HG03442 (cell line): ENCODE measurements at regions not wholly inside any gene's neighbourhood (a gene's known extent, or its start where the extent isn't known, plus 50 kb on each side); places are given as distances from the start of the nearest gene placed in this dataset.
"Not testable (repeated sequence)": the region's sequence is repeated elsewhere in the genome, so short reads cannot be mapped to it uniquely, and the experiment has no call there.

Source experiments
- ATAC-seq: cut with Tn5 transposase; IDR thresholded peaks from one replicate; pipeline ENCODE4 v1.9.1; 2021; ENCODE audit warnings: mild to moderate bottlenecking, moderate library complexity; ENCODE audit not compliant: unreplicated experiment

- no peak for ATAC-seq
These were observed 380.6 kb downstream of the ARL4A start for GRCh38 chr7:13068032-13068431.

GRCh38 chr7:13069841-13070240 lies 382.4 kb downstream of the ARL4A start:
- ATAC-seq, result no peak

GRCh38 chr7:13072014-13072413 lies 384.6 kb downstream of the ARL4A start:
- ATAC-seq, result no peak

- ATAC-seq, result no peak
These were observed 390.0 kb downstream of the ARL4A start for GRCh38 chr7:13077466-13077865.

DNA sequence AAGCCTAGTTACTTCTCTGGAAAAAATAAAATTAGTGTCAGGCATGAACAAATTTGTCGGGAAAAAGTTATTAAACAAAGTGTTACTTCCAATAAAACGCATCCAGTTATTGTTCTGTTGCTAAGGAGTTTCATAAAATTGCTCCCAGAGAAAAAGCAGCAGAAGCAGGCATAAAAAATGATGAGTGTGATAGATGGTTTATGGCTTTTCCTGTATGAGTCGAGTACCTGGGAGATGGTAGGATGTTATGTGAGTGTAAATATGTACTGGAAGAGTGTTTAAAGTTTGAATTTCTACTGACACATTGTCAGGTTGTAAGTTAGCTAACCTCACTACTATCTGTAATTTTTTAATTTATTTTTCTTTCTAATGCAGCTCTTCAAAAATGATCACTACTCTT lies 390.7 kb downstream of the ARL4A start:
- ATAC-seq, result no peak

GRCh38 chr7:13090959-13091358 lies 403.5 kb downstream of the ARL4A start:
- no peak for ATAC-seq

GRCh38 chr7:13091974-13092707 lies 404.7 kb downstream of the ARL4A start:
- ATAC-seq, result no peak

- no peak for ATAC-seq
These were observed 405.2 kb downstream of the ARL4A start for GRCh38 chr7:13092708-13093005.

- no peak for ATAC-seq
These were observed 405.7 kb downstream of the ARL4A start for GRCh38 chr7:13093160-13093559.

GRCh38 chr7:13097499-13097898 lies 410.1 kb downstream of the ARL4A start:
- no peak for ATAC-seq

- ATAC-seq, result no peak
These were observed 410.7 kb downstream of the ARL4A start for GRCh38 chr7:13098161-13098560.

DNA sequence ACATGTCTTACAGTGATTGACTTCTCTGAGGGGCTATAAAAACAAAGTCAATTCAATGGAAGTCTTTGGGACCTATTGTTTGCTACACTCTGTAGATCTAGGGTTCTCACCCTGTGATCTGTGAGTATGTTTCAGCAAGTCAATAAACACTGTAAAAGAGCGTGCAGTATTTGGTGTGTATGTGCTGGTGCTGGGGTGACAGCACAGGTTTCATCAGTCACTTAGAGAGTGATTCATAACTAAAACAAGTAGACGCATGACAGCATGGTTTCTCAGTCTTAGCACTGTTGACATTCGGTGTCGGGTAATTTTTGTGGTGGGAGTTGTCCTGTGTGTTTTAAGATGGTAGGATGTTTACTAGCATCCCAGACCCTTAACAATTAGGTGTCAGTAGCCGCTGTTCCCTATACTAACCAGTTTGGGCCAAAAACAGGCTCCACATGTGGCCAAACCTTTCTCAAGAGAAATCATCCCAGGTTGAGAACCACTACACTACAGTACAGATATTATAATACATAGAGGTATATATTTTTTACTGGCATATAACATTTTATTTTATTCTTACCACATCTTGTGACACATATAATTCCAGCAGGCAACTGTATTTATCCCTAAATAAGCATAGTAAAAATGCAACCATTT lies 411.8 kb downstream of the ARL4A start:
- ATAC-seq, result peak; percentile 92

- ATAC-seq, result no peak
These were observed 416.7 kb downstream of the ARL4A start for GRCh38 chr7:13104128-13104527.

- ATAC-seq, result no peak
These were observed 417.8 kb downstream of the ARL4A start for GRCh38 chr7:13105209-13105608.

DNA sequence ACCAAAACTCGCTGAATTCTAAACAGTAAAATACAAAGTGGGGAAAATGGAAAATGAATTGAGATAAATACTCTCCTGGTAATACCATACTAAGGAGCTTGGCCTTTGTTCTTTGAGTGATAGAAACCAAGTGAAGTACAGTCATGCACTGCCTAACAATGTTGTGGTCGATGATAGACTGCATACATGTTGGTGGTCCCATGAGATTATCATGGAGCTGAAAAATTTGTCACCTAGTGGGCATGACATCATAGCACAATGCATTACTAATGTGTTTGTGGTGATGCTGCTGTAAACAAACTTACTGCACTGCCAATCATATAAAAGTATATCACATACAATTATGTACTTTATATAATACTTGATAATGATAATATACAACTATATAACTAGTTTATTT lies 419.1 kb downstream of the ARL4A start:
- ATAC-seq, result no peak

GRCh38 chr7:13107291-13107690 lies 419.9 kb downstream of the ARL4A start:
- ATAC-seq, result no peak

- ATAC-seq, result no peak
These were observed 420.6 kb downstream of the ARL4A start for GRCh38 chr7:13108061-13108460.

GRCh38 chr7:13109201-13109600 lies 421.8 kb downstream of the ARL4A start:
- ATAC-seq, result no peak

DNA sequence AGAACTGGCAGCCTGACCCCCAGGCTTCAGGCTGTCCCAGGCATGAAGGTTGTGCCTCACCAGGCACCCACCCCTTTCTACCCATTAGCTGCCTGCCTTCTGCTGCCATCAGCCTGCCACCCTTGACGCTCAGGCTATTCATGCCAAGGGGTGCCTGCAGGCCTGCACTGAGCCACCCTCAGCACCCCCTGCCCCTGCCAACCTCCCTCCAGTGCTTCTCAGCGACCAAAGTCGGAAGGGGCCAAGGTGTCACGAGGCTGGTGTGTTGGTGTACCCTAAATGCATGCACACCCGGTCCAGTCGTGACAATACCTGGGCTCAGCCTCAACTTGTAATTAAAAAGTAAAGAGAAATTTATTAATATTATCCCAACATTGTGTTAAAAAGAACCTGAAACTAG lies 422.7 kb downstream of the ARL4A start:
- ATAC-seq, result no peak

- ATAC-seq, result no peak
These were observed 423.8 kb downstream of the ARL4A start for GRCh38 chr7:13111230-13111629.

- ATAC-seq, result not testable (repeated sequence)
These were observed 426.8 kb downstream of the ARL4A start for GRCh38 chr7:13114240-13114639.

DNA sequence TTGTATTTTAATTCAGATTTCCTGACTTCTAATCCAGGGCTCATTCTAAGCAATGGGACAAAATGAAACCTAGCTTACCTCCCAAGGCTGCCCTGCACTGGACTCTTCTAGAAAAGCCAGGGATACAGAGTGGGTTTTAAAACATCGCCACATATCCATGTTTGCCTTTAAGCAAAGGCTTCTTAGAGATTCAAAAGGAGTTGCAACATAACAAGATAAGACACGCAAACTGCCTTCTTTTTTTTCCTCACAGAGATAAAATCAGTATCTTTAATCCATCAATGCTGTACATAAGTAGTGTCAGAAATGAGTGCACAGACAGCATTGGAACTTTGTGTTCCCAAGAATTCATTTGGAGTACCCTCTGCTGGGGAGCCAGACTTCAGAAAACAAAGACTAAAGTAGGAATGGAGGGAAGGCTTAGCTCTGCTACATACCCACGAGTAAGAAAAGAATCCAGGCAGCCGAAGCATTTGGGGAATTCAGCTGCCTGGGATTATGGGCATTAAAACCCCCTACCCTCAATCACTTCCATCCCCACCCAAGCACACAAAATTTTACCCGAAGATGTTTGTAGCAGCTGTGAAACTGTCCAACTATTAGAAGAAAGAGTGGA lies 427.8 kb downstream of the ARL4A start:
- ATAC-seq, result no peak
